ENCODE measurements at regions not wholly inside any gene's neighbourhood (a gene's known extent, or its start where the extent isn't known, plus 50 kb on each side); places are given as distances from the start of the nearest gene placed in this dataset.
"Not testable (repeated sequence)": the region's sequence is repeated elsewhere in the genome, so short reads cannot be mapped to it uniquely, and the experiment has no call there.

DNA sequence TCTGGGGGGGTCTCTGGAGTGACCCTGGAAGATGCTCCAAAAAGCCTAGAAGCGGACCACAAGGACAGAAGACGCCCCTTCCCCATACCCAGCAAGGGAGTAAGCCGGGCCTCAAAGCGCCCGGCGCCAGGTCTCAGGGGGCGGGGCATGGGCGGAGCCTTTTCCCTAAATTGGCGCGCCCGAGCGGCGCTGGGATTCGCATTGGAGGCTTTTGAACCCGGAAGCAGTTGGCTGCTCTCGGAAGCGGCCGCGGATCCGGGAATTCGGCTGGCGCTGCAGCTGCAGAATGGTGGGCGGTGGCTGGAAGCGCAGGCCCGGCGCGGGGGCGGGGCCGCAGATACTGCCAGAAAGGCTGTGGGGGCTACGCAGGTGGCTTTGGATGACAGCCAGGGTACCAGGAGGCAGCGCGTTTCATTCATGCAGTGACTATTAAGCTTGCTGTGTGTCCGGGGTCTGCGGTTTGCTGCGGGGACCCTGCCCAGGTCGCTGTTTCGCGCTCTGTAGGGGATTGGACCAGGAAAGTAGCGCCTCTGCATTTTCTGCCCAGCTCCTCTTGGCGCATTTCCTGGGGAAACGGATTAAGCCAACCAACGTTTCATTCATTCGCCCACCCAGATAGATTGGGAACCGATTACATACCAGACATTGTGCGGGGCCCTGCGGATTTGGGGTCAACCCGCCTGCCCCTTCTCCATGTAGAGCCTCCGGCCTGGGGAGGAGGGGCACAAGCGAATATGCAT is 83.0 kb upstream of the FREM1 start:
- H3K9me2 ChIP-seq (replicated peaks; ENCODE audit: insufficient read depth, low read length): no peaks in the 10 kb centered on the region
- H3K79me2 ChIP-seq (ENCODE audit: insufficient read depth, low read length): no peaks in the 10 kb centered on the region
- H3K9ac ChIP-seq (ENCODE audit: low read length): no peak overlapping the region
- H4K20me1 ChIP-seq (ENCODE audit: low read depth, low read length): no peaks in the 10 kb centered on the region
- H2AFZ ChIP-seq (ENCODE audit: low read depth, low read length, severe bottlenecking): no peak overlapping the region
- no peak overlapping the region for H3K27ac ChIP-seq (ENCODE audit: low read depth, low read length)
- no peak overlapping the region for H3K4me2 ChIP-seq (ENCODE audit: low read depth, low read length, poor library complexity, severe bottlenecking)
- no peaks in the 10 kb centered on the region for H3K9me3 ChIP-seq (ENCODE audit: insufficient read depth, low read length)
- no peaks in the 10 kb centered on the region for H3K27me3 ChIP-seq (ENCODE audit: low read length)
- TF ChIP-seq, protein P1, sequence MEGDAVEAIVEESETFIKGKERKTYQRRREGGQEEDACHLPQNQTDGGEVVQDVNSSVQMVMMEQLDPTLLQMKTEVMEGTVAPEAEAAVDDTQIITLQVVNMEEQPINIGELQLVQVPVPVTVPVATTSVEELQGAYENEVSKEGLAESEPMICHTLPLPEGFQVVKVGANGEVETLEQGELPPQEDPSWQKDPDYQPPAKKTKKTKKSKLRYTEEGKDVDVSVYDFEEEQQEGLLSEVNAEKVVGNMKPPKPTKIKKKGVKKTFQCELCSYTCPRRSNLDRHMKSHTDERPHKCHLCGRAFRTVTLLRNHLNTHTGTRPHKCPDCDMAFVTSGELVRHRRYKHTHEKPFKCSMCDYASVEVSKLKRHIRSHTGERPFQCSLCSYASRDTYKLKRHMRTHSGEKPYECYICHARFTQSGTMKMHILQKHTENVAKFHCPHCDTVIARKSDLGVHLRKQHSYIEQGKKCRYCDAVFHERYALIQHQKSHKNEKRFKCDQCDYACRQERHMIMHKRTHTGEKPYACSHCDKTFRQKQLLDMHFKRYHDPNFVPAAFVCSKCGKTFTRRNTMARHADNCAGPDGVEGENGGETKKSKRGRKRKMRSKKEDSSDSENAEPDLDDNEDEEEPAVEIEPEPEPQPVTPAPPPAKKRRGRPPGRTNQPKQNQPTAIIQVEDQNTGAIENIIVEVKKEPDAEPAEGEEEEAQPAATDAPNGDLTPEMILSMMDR (IDR thresholded peaks at IDR 0.05; ENCODE audit: insufficient read depth, low read length, poor library complexity, severe bottlenecking): no peak
- TF ChIP-seq EZH2phosphoT487 (conservative IDR thresholded peaks at IDR 0.05; ENCODE audit: low read length): no peak
- no peak overlapping the region for H3K4me3 ChIP-seq (ENCODE audit: insufficient read depth, low read length, poor library complexity, severe bottlenecking)
- no peaks in the 10 kb centered on the region for H3K36me3 ChIP-seq (ENCODE audit: low read length)
- H3F3A ChIP-seq (ENCODE audit: insufficient read depth): no peaks in the 10 kb centered on the region

DNA sequence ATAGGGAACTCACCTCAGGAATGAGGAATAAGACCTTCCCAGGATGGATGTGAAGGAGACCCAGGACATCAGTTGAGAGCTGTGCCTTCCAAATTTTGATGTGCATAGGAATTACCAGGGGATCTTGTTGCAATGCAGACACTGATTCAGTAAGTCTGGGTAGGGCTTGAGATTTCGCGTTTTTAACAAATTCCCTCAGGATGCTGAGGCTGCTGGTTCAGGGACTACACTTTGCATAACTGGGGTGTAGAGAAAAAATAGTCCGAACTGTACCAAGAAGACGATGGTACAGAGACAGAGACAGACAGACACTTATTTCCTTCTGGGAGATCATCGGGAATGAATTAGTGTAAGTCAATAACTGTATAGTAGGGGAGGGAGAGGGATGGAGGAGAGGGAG is 82.3 kb upstream of the FREM1 start:
- Histone ChIP-seq H3K9ac (ENCODE audit: low read length) (no peak overlapping the region), H3K79me2 (ENCODE audit: insufficient read depth, low read length) (no peaks in the 10 kb centered on the region), H3K4me2 (ENCODE audit: low read depth, low read length, poor library complexity, severe bottlenecking) (no peak overlapping the region), H3K9me3 (ENCODE audit: insufficient read depth, low read length) (no peaks in the 10 kb centered on the region), H3K27me3 (ENCODE audit: low read length) (no peaks in the 10 kb centered on the region), H3K4me3 (ENCODE audit: insufficient read depth, low read length, poor library complexity, severe bottlenecking) (no peak overlapping the region), H3K36me3 (ENCODE audit: low read length) (no peaks in the 10 kb centered on the region), H2AFZ (ENCODE audit: low read depth, low read length, severe bottlenecking) (no peak overlapping the region), H3K27ac (ENCODE audit: low read depth, low read length) (no peak overlapping the region), H3K9me2 (replicated peaks; ENCODE audit: insufficient read depth, low read length) (no peaks in the 10 kb centered on the region), H4K20me1 (ENCODE audit: low read depth, low read length) (no peaks in the 10 kb centered on the region), H3F3A (ENCODE audit: insufficient read depth) (no peaks in the 10 kb centered on the region)
- TF ChIP-seq EZH2phosphoT487 (conservative IDR thresholded peaks at IDR 0.05; ENCODE audit: low read length): no peak
- TF ChIP-seq, protein P1 (IDR thresholded peaks at IDR 0.05; ENCODE audit: insufficient read depth, low read length, poor library complexity, severe bottlenecking): no peak

GRCh38 chr9:14992081-14992480 is 81.9 kb upstream of the FREM1 start:
- Histone ChIP-seq H3K27me3 (ENCODE audit: low read length) (no peaks in the 10 kb centered on the region), H3F3A (ENCODE audit: insufficient read depth) (no peaks in the 10 kb centered on the region), H3K9ac (ENCODE audit: low read length) (no peak overlapping the region), H3K4me3 (ENCODE audit: insufficient read depth, low read length, poor library complexity, severe bottlenecking) (no peak overlapping the region), H3K36me3 (ENCODE audit: low read length) (no peaks in the 10 kb centered on the region), H3K4me2 (ENCODE audit: low read depth, low read length, poor library complexity, severe bottlenecking) (no peak overlapping the region), H3K9me2 (replicated peaks; ENCODE audit: insufficient read depth, low read length) (no peaks in the 10 kb centered on the region), H3K27ac (ENCODE audit: low read depth, low read length) (no peak overlapping the region), H3K79me2 (ENCODE audit: insufficient read depth, low read length) (no peaks in the 10 kb centered on the region), H4K20me1 (ENCODE audit: low read depth, low read length) (no peaks in the 10 kb centered on the region), H3K9me3 (ENCODE audit: insufficient read depth, low read length) (no peaks in the 10 kb centered on the region), H2AFZ (ENCODE audit: low read depth, low read length, severe bottlenecking) (no peak overlapping the region)
- TF ChIP-seq, protein P1 (IDR thresholded peaks at IDR 0.05; ENCODE audit: insufficient read depth, low read length, poor library complexity, severe bottlenecking): no peak
- no peak for TF ChIP-seq EZH2phosphoT487 (conservative IDR thresholded peaks at IDR 0.05; ENCODE audit: low read length)

DNA sequence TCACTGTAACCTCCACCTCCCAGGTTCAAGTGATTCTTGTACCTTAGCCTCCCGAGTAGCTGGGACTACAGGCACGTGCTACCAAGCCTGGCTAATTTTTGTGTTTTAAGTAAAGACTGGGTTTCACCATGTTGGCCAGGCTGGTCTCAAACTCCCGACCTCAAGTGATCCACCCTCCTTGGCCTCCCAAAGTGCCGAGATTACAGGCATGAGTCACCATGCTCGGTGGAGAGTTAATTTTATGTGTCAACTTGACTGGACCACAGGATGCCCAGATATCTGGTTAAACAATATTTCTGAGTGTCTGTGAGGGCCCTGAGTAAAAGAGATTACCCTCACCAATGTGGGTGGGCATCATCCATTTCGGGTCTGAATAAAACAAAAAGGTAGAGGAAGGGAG is 80.4 kb upstream of the FREM1 start:
- not testable (repeated sequence) for H3K79me2 ChIP-seq (ENCODE audit: insufficient read depth, low read length); H3F3A ChIP-seq (ENCODE audit: insufficient read depth); H3K4me2 ChIP-seq (ENCODE audit: low read depth, low read length, poor library complexity, severe bottlenecking); H3K27ac ChIP-seq (ENCODE audit: low read depth, low read length); H3K9me3 ChIP-seq (ENCODE audit: insufficient read depth, low read length); H2AFZ ChIP-seq (ENCODE audit: low read depth, low read length, severe bottlenecking); H3K36me3 ChIP-seq (ENCODE audit: low read length); H3K9me2 ChIP-seq (replicated peaks; ENCODE audit: insufficient read depth, low read length); H3K27me3 ChIP-seq (ENCODE audit: low read length); H4K20me1 ChIP-seq (ENCODE audit: low read depth, low read length); H3K4me3 ChIP-seq (ENCODE audit: insufficient read depth, low read length, poor library complexity, severe bottlenecking); H3K9ac ChIP-seq (ENCODE audit: low read length)

All from SU-DHL-6 (cell line).